Mesendoderm (in vitro differentiated cells): ENCODE measurements at regions not wholly inside any gene's neighbourhood (a gene's known extent, or its start where the extent isn't known, plus 50 kb on each side); places are given as distances from the start of the nearest gene placed in this dataset.

Experiments used
- DNase-seq: peaks from one replicate; pipeline ENCODE4 v3.0.0; 2013
- H2AK5ac ChIP-seq: 2 replicates; pipeline ENCODE4 v1.6.1; 2013; ENCODE audit warnings: low read length, inconsistent platforms
- H2BK120ac ChIP-seq: 2 replicates; pipeline ENCODE4 v1.6.1; 2013; ENCODE audit warnings: low read depth, mild to moderate bottlenecking, low read length, moderate library complexity, mixed read lengths
- H2BK15ac ChIP-seq: replicated peaks from 2 replicates; pipeline ENCODE4 v1.6.1; 2013; ENCODE audit warnings: low read depth, mild to moderate bottlenecking, moderate library complexity
- H2BK5ac ChIP-seq: 2 replicates; pipeline ENCODE4 v1.6.1; 2013; ENCODE audit warnings: low read length, inconsistent platforms
- H3K18ac ChIP-seq: 2 replicates; pipeline ENCODE4 v1.6.1; 2013; ENCODE audit warnings: mild to moderate bottlenecking, low read length, mixed read lengths
- H3K23ac ChIP-seq: one replicate; pipeline ENCODE4 v1.6.1; 2013; ENCODE audit warnings: low read length
- H3K27ac ChIP-seq: 2 replicates; pipeline ENCODE4 v1.5.1; 2013; ENCODE audit warnings: low read depth, mild to moderate bottlenecking, inconsistent platforms, low read length, moderate library complexity
- H3K27me3 ChIP-seq: 2 replicates; pipeline ENCODE4 v1.6.1; 2013; ENCODE audit warnings: low read length, control low read depth, mild to moderate bottlenecking, inconsistent platforms; ENCODE audit not compliant: insufficient read depth, poor library complexity
- H3K36me3 ChIP-seq: 2 replicates; pipeline ENCODE4 v1.6.1; 2013; ENCODE audit warnings: low read length, inconsistent platforms; ENCODE audit not compliant: control insufficient read depth, insufficient read depth
- H3K4ac ChIP-seq: one replicate; pipeline ENCODE4 v1.6.1; 2013; ENCODE audit warnings: low read depth, mild to moderate bottlenecking, low read length, moderate library complexity
- H3K4me1 ChIP-seq: 2 replicates; pipeline ENCODE4 v1.6.1; 2013; ENCODE audit warnings: low read depth, low read length, inconsistent platforms; ENCODE audit not compliant: control insufficient read depth
- H3K4me2 ChIP-seq: 2 replicates; pipeline ENCODE4 v1.6.1; 2013; ENCODE audit warnings: low read length
- H3K4me3 ChIP-seq: 2 replicates; pipeline ENCODE4 v1.5.1; 2013; ENCODE audit warnings: mild to moderate bottlenecking, low read length
- H3K56ac ChIP-seq: one replicate; pipeline ENCODE4 v1.6.1; 2013; ENCODE audit warnings: low read length
- H3K79me1 ChIP-seq: 2 replicates; pipeline ENCODE4 v1.6.1; 2013; ENCODE audit warnings: low read length, inconsistent platforms
- H3K79me2 ChIP-seq: 2 replicates; pipeline ENCODE4 v1.6.1; 2013; ENCODE audit warnings: mild to moderate bottlenecking, low read length; ENCODE audit not compliant: control insufficient read depth, insufficient read depth
- H3K9ac ChIP-seq: 2 replicates; pipeline ENCODE4 v1.6.1; 2013; ENCODE audit warnings: low read length, inconsistent platforms
- H4K5ac ChIP-seq: one replicate; pipeline ENCODE4 v1.6.1; 2013; ENCODE audit warnings: low read length
- H4K8ac ChIP-seq: one replicate; pipeline ENCODE4 v1.6.1; 2013; ENCODE audit warnings: low read depth, mild to moderate bottlenecking, control low read depth, low read length, moderate library complexity
- WGBS: extraction: QIAGEN DNeasy Blood & Tissue Kit; methylation state at CpG from one replicate; pipeline ENCODE4 v1.1.7; 2013; ENCODE audit warnings: low lambda C conversion rate, missing lambda C conversion rate; ENCODE audit not compliant: insufficient coverage; ENCODE audit errors: extremely low coverage; 5-methylcytosine and 5-hydroxymethylcytosine counted together

DNA sequence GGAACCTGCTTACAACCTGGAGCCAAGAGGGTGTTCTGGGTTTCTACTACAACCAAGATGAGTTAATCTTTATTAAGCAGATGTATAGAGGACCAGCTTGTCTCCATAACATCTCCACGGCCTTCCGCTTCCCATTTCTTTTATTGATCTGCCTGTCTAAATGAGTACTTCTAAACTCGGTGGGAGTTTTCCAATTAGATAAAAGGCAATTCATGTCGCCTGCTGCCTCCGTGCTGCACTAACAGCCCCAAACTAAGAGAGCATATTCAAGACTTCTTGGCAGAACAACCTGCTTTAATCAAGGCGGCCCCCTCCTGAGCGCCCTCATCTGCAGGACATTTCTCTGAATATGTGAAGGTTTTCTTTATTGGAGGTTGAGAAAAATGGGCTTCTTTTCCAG lies 270.1 kb downstream of the PDCD6IP start:
- Histone ChIP-seq H3K36me3 (no peaks in the 10 kb centered on the region), H3K27me3 (no peaks in the 10 kb centered on the region), H3K23ac (no peak overlapping the region), H2BK120ac (no peak overlapping the region), H3K4me3 (no peak overlapping the region), H3K56ac (no peak overlapping the region), H3K18ac (no peak overlapping the region), H4K5ac (no peak overlapping the region), H2BK15ac (no peak overlapping the region), H3K4me2 (no peak overlapping the region), H3K4ac (no peak overlapping the region), H3K9ac (no peak overlapping the region), H3K79me1 (no peaks in the 10 kb centered on the region), H3K4me1 (no peaks in the 10 kb centered on the region), H3K27ac (no peak overlapping the region), H2AK5ac (no peak overlapping the region), H2BK5ac (no peak overlapping the region), H3K79me2 (no peaks in the 10 kb centered on the region), H4K8ac (no peak overlapping the region)
- DNase-seq = no peak
- WGBS = no CpG with 5 or more reads among the region's 7 CpGs

DNA sequence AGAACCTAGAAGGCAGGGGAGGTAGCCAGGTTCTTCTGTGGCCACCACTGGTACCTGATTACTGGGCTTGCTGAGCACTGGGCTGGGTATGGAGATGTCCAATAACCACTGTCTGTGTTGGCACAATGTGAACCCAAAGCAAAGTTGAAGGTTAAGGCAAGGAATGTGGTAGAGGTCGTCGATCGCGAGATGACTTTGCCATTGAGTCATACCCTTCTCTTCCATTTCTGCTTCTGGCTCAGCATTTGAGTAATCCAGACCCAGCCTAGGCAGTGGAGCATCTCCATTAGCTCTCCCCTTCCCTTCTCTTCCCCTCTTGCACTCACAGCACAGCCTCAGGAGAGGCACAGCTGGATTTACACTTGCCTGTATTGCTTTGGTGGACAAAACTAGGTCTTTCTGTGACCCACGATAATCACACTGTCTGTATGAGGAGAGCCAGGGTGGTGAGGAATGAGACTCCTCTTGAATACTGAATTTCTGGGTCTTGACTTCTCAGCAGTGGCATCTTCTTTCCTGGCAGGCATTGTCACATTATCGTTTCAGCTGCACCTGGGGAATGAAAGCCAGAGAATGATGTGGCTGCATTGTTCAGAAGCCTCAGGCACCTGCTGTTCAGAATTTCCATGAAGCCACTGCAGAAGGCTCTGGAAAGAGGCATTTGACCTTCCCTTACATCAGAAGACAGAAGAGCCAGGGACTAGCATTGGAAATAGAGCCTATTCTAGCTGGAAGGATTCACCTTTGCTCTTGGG lies 272.6 kb downstream of the PDCD6IP start:
- H3K4me2 ChIP-seq = no peak overlapping the region
- no peak overlapping the region for H3K23ac ChIP-seq
- H4K5ac ChIP-seq = no peak overlapping the region
- no peak overlapping the region for H3K27ac ChIP-seq
- WGBS = no CpG with 5 or more reads among the region's 6 CpGs
- H2BK5ac ChIP-seq = no peak overlapping the region
- no peak overlapping the region for H2AK5ac ChIP-seq
- H3K4me3 ChIP-seq = no peak overlapping the region
- H3K36me3 ChIP-seq = no peaks in the 10 kb centered on the region
- H3K27me3 ChIP-seq = no peaks in the 10 kb centered on the region
- no peak overlapping the region for H3K4ac ChIP-seq
- no peak overlapping the region for H2BK15ac ChIP-seq
- no peak overlapping the region for H3K56ac ChIP-seq
- no peak overlapping the region for H4K8ac ChIP-seq
- H3K79me1 ChIP-seq = no peaks in the 10 kb centered on the region
- no peaks in the 10 kb centered on the region for H3K79me2 ChIP-seq
- no peak overlapping the region for H3K9ac ChIP-seq
- no peak overlapping the region for H2BK120ac ChIP-seq
- H3K18ac ChIP-seq = no peak overlapping the region
- no peaks in the 10 kb centered on the region for H3K4me1 ChIP-seq
- DNase-seq = no peak

DNA sequence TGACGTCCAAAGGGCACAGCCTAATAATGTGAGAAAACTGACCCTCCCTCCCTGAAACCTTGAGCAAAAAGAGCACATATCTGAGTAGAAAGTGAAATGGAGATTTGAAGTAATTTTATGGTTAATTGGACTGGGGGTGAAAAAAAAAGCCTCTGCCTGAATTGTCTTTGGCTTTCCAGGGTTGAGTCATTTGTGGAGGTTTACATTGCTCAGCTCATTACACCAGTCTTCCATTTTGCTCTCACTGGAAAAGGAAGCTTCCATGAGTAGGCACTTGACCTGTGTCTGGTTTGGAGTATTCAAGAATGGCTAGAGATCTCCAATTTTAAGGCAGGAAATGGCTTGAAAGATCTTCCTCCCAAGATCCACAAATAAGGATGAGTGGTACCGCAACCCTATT lies 273.9 kb downstream of the PDCD6IP start:
- no peaks in the 10 kb centered on the region for H3K4me1 ChIP-seq
- no peak for DNase-seq
- no peaks in the 10 kb centered on the region for H3K79me1 ChIP-seq
- no peaks in the 10 kb centered on the region for H3K27me3 ChIP-seq
- H2BK5ac ChIP-seq = no peak overlapping the region
- H3K9ac ChIP-seq = no peak overlapping the region
- H3K4me3 ChIP-seq = no peak overlapping the region
- H3K18ac ChIP-seq = no peak overlapping the region
- no peak overlapping the region for H4K5ac ChIP-seq
- no peak overlapping the region for H2BK15ac ChIP-seq
- H2BK120ac ChIP-seq = no peak overlapping the region
- H3K27ac ChIP-seq = no peak overlapping the region
- H3K56ac ChIP-seq = no peak overlapping the region
- no peak overlapping the region for H3K4me2 ChIP-seq
- no peaks in the 10 kb centered on the region for H3K36me3 ChIP-seq
- H3K4ac ChIP-seq = no peak overlapping the region
- H4K8ac ChIP-seq = no peak overlapping the region
- WGBS = no CpG with 5 or more reads among the region's 2 CpGs
- H2AK5ac ChIP-seq = no peak overlapping the region
- no peaks in the 10 kb centered on the region for H3K79me2 ChIP-seq
- H3K23ac ChIP-seq = no peak overlapping the region

DNA sequence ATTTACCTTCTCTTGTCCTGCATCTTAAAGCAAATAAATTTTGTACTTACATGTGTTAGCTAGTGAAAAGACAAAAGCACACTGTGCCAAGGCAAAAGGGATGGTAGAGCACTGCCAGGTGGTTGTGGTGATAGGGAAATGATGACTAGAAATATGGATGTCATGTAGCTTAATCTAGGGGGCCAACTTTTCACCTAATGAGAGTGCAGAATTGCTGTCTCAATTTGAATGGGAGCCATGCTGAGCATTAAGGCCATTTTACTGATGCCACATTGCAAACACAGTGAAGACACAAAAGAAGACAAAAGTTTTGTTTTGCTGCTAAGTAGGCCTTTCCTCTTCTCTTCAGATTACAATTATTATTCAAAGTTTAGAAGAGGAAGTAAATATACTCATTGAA lies 274.7 kb downstream of the PDCD6IP start:
- H2AK5ac ChIP-seq = no peak overlapping the region
- no peak overlapping the region for H2BK5ac ChIP-seq
- no peak overlapping the region for H3K4me2 ChIP-seq
- no peaks in the 10 kb centered on the region for H3K36me3 ChIP-seq
- H3K4me1 ChIP-seq = no peaks in the 10 kb centered on the region
- no peak for DNase-seq
- H2BK15ac ChIP-seq = no peak overlapping the region
- H3K79me1 ChIP-seq = no peaks in the 10 kb centered on the region
- H3K4me3 ChIP-seq = no peak overlapping the region
- H2BK120ac ChIP-seq = no peak overlapping the region
- no peak overlapping the region for H3K27ac ChIP-seq
- H3K9ac ChIP-seq = no peak overlapping the region
- H4K5ac ChIP-seq = no peak overlapping the region
- no peak overlapping the region for H3K56ac ChIP-seq
- no peak overlapping the region for H3K18ac ChIP-seq
- H3K23ac ChIP-seq = no peak overlapping the region
- no peaks in the 10 kb centered on the region for H3K27me3 ChIP-seq
- no peak overlapping the region for H4K8ac ChIP-seq
- no peak overlapping the region for H3K4ac ChIP-seq
- H3K79me2 ChIP-seq = no peaks in the 10 kb centered on the region

DNA sequence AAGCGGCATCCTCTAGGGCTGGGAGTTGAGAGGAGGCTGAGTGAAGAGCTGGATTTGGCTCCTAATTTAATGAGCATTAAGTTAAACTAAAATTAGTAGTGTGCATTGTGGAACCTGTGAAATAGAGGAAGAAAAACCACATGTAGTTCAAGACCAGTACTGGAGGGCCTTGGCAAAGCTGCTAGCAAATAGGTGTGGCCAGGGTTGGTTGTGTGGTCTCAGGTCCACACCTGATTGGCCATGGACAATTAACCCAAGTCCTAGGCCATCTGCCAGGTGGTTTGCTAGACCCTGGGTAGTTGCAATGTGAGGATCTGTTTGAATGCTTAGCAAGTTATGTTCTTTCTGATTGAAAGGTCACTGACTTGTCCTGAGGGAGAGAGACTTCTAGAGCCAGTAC lies 275.5 kb downstream of the PDCD6IP start:
- Histone ChIP-seq H2BK120ac (no peak overlapping the region), H3K27me3 (no peaks in the 10 kb centered on the region), H2AK5ac (no peak overlapping the region), H3K27ac (no peak overlapping the region), H3K9ac (no peak overlapping the region), H2BK15ac (no peak overlapping the region), H2BK5ac (no peak overlapping the region), H3K79me2 (no peaks in the 10 kb centered on the region), H4K8ac (no peak overlapping the region), H3K4ac (no peak overlapping the region), H3K79me1 (no peaks in the 10 kb centered on the region), H3K36me3 (no peaks in the 10 kb centered on the region), H3K56ac (no peak overlapping the region), H3K18ac (no peak overlapping the region), H3K4me2 (no peak overlapping the region), H3K23ac (no peak overlapping the region), H4K5ac (no peak overlapping the region), H3K4me1 (no peaks in the 10 kb centered on the region), H3K4me3 (no peak overlapping the region)
- DNase-seq = no peak
- WGBS = no CpG with 5 or more reads among the region's 1 CpG

DNA sequence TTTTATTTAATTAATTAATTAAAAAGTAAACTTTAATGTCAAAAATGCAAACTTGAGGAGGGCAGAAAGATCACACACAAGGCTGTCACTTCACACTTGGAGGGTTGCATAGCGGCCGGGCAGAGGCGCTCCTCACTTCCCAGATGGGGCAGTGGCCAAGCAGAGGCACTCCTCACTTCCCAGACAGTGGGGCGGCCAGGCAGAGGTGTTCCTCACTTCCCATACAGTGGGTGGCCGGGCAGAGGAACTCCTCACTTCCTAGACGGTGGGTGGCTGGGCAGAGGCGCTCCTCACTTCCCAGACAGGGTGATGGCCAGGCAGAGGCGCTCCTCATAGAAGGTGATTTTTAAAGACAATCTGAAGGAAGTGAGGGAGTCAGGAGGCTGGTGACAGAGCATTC lies 277.5 kb downstream of the PDCD6IP start:
- Histone ChIP-seq H3K18ac (no peak overlapping the region), H3K56ac (no peak overlapping the region), H3K79me2 (no peaks in the 10 kb centered on the region), H4K5ac (no peak overlapping the region), H2BK15ac (no peak overlapping the region), H3K27me3 (no peaks in the 10 kb centered on the region), H3K9ac (no peak overlapping the region), H3K4ac (no peak overlapping the region), H3K4me3 (no peak overlapping the region), H3K4me1 (no peaks in the 10 kb centered on the region), H2BK5ac (no peak overlapping the region), H2BK120ac (no peak overlapping the region), H3K27ac (no peak overlapping the region), H3K36me3 (no peaks in the 10 kb centered on the region), H2AK5ac (no peak overlapping the region), H4K8ac (no peak overlapping the region), H3K4me2 (no peak overlapping the region), H3K79me1 (no peaks in the 10 kb centered on the region), H3K23ac (no peak overlapping the region)
- WGBS = no CpG with 5 or more reads among the region's 8 CpGs
- no peak for DNase-seq
